WTC11 (cell line): ENCODE measurements at regions not wholly inside any gene's neighbourhood (a gene's known extent, or its start where the extent isn't known, plus 50 kb on each side); places are given as distances from the start of the nearest gene placed in this dataset.

ENCODE experiments used
- ATAC-seq: fragments of 200-7000 bp; cut with Tn5 transposase; 2 replicates; pipeline ENCODE4 v1.10.0; 2021; ENCODE audit warnings: mild to moderate bottlenecking, moderate library complexity
- CTCF ChIA-PET: fragments of 300-600 bp; sonication (Branson Sonifier 250); formaldehyde crosslinking; loops from one replicate; lab custom pipeline; 2021; ENCODE audit warnings: antibody characterized with exemption; lab: Charles Lee
- POLR2A ChIA-PET: fragments of 350-600 bp; sonication (Branson Sonifier 250); formaldehyde crosslinking; loops from one replicate; lab custom pipeline; 2021; ENCODE audit warnings: antibody characterized with exemption; lab: Charles Lee
- DNase-seq: peaks from one replicate; pipeline ENCODE4 v3.0.0; 2021; ENCODE audit warnings: low spot score
- H3K27ac Mint-ChIP-seq: 2 replicates; pipeline ENCODE4 v1.8.0; 2021; ENCODE audit warnings: mixed read lengths
- H3K27me3 Mint-ChIP-seq: 2 replicates; pipeline ENCODE4 v1.8.0; 2021; ENCODE audit warnings: low read depth, mild to moderate bottlenecking, moderate library complexity, mixed read lengths
- H3K36me3 Mint-ChIP-seq: 2 replicates; pipeline ENCODE4 v1.8.0; 2021; ENCODE audit warnings: mixed read lengths
- H3K4me1 Mint-ChIP-seq: 2 replicates; pipeline ENCODE4 v1.8.0; 2022; ENCODE audit warnings: mixed read lengths
- H3K4me3 Mint-ChIP-seq: 2 replicates; pipeline ENCODE4 v1.8.0; 2021; ENCODE audit warnings: mild to moderate bottlenecking, moderate library complexity, mixed read lengths
- H3K9me3 Mint-ChIP-seq: 2 replicates; pipeline ENCODE4 v1.8.0; 2021; ENCODE audit warnings: mixed read lengths
- ATF1 ChIP-seq: sonication (generic); formaldehyde crosslinking; IDR thresholded peaks from 2 replicates; pipeline ENCODE4 v1.8.1; 2023; ENCODE audit warnings: mild to moderate bottlenecking, moderate library complexity, missing genetic modification reagents
- FOXJ3 ChIP-seq: sonication (generic); formaldehyde crosslinking; IDR thresholded peaks from 2 replicates; pipeline ENCODE4 v1.9.0; 2021; ENCODE audit warnings: missing genetic modification reagents, mild to moderate bottlenecking, borderline replicate concordance
- JAZF1 ChIP-seq: fragments of 250-450 bp; sonication (Bioruptor Pico); IDR thresholded peaks from 2 replicates; pipeline ENCODE4 v1.9.0; 2021; ENCODE audit warnings: moderate library complexity, mild to moderate bottlenecking, inconsistent platforms
- MXD4 ChIP-seq: fragments of 250-450 bp; sonication (Bioruptor Pico); IDR thresholded peaks from 2 replicates; pipeline ENCODE4 v1.8.0; 2021; ENCODE audit warnings: mild to moderate bottlenecking, moderate library complexity, borderline replicate concordance
- MYBL2 ChIP-seq: sonication (generic); formaldehyde crosslinking; IDR thresholded peaks from 2 replicates; pipeline ENCODE4 v1.8.1; 2023; ENCODE audit warnings: mild to moderate bottlenecking, moderate library complexity, missing genetic modification reagents
- NR3C1 ChIP-seq: sonication (generic); formaldehyde crosslinking; conservative IDR thresholded peaks from 2 replicates; pipeline ENCODE4 v1.8.1; 2023; ENCODE audit warnings: low read depth, mild to moderate bottlenecking, missing genetic modification reagents
- RELA ChIP-seq: sonication (generic); formaldehyde crosslinking; IDR thresholded peaks from 2 replicates; pipeline ENCODE4 v1.8.1; 2022; ENCODE audit warnings: missing genetic modification reagents, mild to moderate bottlenecking, borderline replicate concordance
- SMAD4 ChIP-seq: sonication (generic); formaldehyde crosslinking; IDR thresholded peaks from 2 replicates; pipeline ENCODE4 v1.8.0; 2022; ENCODE audit warnings: mild to moderate bottlenecking, missing genetic modification reagents
- ZBTB21 ChIP-seq: sonication (generic); formaldehyde crosslinking; IDR thresholded peaks from 2 replicates; pipeline ENCODE4 v1.8.1; 2023; ENCODE audit warnings: mild to moderate bottlenecking, missing genetic modification reagents, borderline replicate concordance
- ZNF232 ChIP-seq: sonication (generic); formaldehyde crosslinking; IDR thresholded peaks from 2 replicates; pipeline ENCODE4 v1.8.0; 2022; ENCODE audit warnings: mild to moderate bottlenecking, missing genetic modification reagents
- ZNF317 ChIP-seq: sonication (generic); formaldehyde crosslinking; IDR thresholded peaks from 2 replicates; pipeline ENCODE4 v1.8.1; 2023; ENCODE audit warnings: low read depth, mild to moderate bottlenecking, moderate library complexity, missing genetic modification reagents, borderline replicate concordance
- ZNF671 ChIP-seq: fragments of 250-450 bp; sonication (Bioruptor Pico); IDR thresholded peaks from 2 replicates; pipeline ENCODE4 v1.8.0; 2021; ENCODE audit warnings: mild to moderate bottlenecking
- TF ChIP-seq, protein P1 (sequence below): sonication (generic); formaldehyde crosslinking; IDR thresholded peaks from 2 replicates; pipeline ENCODE4 v1.8.1; 2022; ENCODE audit warnings: missing genetic modification reagents, borderline replicate concordance
- TF ChIP-seq, protein P2 (sequence below): fragments of 250-450 bp; sonication (Bioruptor Pico); IDR thresholded peaks from 2 replicates; pipeline ENCODE4 v1.9.0; 2021; ENCODE audit warnings: moderate library complexity, mild to moderate bottlenecking, inconsistent platforms, borderline replicate concordance
- TF ChIP-seq, protein P3 (sequence below): sonication (generic); formaldehyde crosslinking; IDR thresholded peaks from 2 replicates; pipeline ENCODE4 v1.8.0; 2023; ENCODE audit warnings: missing genetic modification reagents, mild to moderate bottlenecking, borderline replicate concordance
- TF ChIP-seq, protein P4 (sequence below): sonication (generic); formaldehyde crosslinking; IDR thresholded peaks from 2 replicates; pipeline ENCODE4 v1.8.1; 2022; ENCODE audit warnings: mild to moderate bottlenecking, missing genetic modification reagents, moderate library complexity, borderline replicate concordance
- TF ChIP-seq, protein P5 (sequence below): sonication (generic); formaldehyde crosslinking; IDR thresholded peaks from 2 replicates; pipeline ENCODE4 v1.8.0; 2022; ENCODE audit warnings: mild to moderate bottlenecking, missing genetic modification reagents
- TF ChIP-seq, protein P6 (sequence below): fragments of 250-450 bp; sonication (Bioruptor Pico); conservative IDR thresholded peaks from 2 replicates; pipeline ENCODE4 v1.9.0; 2021; ENCODE audit warnings: mild to moderate bottlenecking

DNA sequence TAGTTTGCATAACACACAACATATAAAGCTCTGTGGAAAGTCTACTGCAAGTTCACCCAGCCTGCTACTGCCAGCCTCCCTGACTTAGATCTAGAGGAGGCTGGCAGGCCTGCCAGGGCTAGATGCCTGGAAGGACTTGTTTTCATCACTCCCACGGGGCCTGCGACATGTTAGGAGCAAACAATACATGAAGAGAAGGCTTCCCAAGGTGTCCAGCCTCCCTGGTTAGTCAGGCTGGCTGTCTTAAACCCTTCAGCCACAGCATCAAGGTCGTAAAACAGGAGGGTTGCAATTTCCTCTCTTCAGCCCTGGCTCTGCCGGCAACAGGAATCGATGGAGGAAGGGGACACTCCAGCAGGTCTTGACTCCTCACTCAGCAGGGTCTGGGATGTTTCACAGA is 104.5 kb downstream of the NGF start:
- no peaks in the 10 kb centered on the region for H3K27me3 Mint-ChIP-seq
- TF ChIP-seq, protein P1, sequence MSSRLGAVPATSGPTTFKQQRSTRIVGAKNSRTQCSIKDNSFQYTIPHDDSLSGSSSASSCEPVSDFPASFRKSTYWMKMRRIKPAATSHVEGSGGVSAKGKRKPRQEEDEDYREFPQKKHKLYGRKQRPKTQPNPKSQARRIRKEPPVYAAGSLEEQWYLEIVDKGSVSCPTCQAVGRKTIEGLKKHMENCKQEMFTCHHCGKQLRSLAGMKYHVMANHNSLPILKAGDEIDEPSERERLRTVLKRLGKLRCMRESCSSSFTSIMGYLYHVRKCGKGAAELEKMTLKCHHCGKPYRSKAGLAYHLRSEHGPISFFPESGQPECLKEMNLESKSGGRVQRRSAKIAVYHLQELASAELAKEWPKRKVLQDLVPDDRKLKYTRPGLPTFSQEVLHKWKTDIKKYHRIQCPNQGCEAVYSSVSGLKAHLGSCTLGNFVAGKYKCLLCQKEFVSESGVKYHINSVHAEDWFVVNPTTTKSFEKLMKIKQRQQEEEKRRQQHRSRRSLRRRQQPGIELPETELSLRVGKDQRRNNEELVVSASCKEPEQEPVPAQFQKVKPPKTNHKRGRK, result no peak
- TF ChIP-seq SMAD4 (CRISPR knock-in tag), result no peak
- TF ChIP-seq RELA, result no peak
- no peak for TF ChIP-seq ZNF232
- TF ChIP-seq ZBTB21 (CRISPR knock-in tag), result no peak
- TF ChIP-seq, protein P2, sequence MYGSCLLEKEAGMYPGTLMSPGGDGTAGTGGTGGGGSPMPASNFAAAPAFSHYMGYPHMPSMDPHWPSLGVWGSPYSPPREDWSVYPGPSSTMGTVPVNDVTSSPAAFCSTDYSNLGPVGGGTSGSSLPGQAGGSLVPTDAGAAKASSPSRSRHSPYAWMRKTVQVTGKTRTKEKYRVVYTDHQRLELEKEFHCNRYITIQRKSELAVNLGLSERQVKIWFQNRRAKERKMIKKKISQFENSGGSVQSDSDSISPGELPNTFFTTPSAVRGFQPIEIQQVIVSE (CRISPR knock-in tag), result no peak
- TF ChIP-seq MXD4 (CRISPR knock-in tag), result no peak
- no peak for TF ChIP-seq ZNF671 (CRISPR knock-in tag)
- TF ChIP-seq, protein P3, sequence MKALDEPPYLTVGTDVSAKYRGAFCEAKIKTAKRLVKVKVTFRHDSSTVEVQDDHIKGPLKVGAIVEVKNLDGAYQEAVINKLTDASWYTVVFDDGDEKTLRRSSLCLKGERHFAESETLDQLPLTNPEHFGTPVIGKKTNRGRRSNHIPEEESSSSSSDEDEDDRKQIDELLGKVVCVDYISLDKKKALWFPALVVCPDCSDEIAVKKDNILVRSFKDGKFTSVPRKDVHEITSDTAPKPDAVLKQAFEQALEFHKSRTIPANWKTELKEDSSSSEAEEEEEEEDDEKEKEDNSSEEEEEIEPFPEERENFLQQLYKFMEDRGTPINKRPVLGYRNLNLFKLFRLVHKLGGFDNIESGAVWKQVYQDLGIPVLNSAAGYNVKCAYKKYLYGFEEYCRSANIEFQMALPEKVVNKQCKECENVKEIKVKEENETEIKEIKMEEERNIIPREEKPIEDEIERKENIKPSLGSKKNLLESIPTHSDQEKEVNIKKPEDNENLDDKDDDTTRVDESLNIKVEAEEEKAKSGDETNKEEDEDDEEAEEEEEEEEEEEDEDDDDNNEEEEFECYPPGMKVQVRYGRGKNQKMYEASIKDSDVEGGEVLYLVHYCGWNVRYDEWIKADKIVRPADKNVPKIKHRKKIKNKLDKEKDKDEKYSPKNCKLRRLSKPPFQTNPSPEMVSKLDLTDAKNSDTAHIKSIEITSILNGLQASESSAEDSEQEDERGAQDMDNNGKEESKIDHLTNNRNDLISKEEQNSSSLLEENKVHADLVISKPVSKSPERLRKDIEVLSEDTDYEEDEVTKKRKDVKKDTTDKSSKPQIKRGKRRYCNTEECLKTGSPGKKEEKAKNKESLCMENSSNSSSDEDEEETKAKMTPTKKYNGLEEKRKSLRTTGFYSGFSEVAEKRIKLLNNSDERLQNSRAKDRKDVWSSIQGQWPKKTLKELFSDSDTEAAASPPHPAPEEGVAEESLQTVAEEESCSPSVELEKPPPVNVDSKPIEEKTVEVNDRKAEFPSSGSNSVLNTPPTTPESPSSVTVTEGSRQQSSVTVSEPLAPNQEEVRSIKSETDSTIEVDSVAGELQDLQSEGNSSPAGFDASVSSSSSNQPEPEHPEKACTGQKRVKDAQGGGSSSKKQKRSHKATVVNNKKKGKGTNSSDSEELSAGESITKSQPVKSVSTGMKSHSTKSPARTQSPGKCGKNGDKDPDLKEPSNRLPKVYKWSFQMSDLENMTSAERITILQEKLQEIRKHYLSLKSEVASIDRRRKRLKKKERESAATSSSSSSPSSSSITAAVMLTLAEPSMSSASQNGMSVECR (CRISPR knock-in tag), result no peak
- no peak for TF ChIP-seq MYBL2 (CRISPR knock-in tag)
- TF ChIP-seq ZNF317 (CRISPR knock-in tag), result no peak
- TF ChIP-seq, protein P4, sequence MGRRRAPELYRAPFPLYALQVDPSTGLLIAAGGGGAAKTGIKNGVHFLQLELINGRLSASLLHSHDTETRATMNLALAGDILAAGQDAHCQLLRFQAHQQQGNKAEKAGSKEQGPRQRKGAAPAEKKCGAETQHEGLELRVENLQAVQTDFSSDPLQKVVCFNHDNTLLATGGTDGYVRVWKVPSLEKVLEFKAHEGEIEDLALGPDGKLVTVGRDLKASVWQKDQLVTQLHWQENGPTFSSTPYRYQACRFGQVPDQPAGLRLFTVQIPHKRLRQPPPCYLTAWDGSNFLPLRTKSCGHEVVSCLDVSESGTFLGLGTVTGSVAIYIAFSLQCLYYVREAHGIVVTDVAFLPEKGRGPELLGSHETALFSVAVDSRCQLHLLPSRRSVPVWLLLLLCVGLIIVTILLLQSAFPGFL (CRISPR knock-in tag), result no peak
- no peak for TF ChIP-seq NR3C1 (CRISPR knock-in tag)
- TF ChIP-seq, protein P5, sequence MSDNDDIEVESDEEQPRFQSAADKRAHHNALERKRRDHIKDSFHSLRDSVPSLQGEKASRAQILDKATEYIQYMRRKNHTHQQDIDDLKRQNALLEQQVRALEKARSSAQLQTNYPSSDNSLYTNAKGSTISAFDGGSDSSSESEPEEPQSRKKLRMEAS (CRISPR knock-in tag), result no peak
- no peak for TF ChIP-seq FOXJ3
- TF ChIP-seq, protein P6, sequence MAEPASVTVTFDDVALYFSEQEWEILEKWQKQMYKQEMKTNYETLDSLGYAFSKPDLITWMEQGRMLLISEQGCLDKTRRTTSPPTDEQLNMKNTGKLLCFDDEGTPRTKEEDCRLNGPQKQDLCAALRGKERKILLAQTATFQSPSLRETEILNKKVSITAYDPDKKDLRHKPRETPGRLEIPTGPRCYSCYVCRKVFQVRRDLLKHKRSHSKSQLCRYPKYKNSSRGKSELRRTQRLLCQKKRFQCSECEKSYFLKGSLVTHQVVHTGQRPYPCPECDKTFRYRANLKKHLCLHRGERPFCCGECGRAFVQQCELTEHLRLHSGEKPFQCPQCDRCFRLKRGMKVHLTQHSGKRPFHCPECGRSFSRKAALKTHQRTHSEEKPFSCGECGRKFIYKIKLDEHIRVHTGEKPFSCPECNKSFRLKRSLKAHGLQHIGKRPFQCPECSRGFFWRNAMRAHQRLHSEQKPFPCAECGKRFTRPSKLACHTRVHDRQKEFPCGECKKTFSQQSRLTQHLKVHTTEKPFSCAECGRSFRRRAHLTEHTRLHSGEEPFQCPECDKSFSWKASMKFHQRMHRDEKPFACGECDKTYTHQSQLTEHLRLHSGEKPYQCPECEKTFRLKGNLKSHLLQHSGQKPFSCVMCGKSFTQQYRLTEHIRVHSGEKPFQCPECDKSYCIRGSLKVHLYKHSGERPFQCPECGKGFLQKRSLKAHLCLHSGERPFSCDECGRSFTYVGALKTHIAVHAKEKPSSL (CRISPR knock-in tag), result no peak
- no peak for TF ChIP-seq ATF1 (CRISPR knock-in tag)
- TF ChIP-seq JAZF1 (CRISPR knock-in tag), result no peak
- ChIA-PET CTCF (no interaction called here), POLR2A (no interaction called here)
- H3K4me1 Mint-ChIP-seq, result peaks cover 11% of the 10 kb centered on the region
- 0 out of 2 replicates have a peak, but pooled peaks cover 7% of the 10 kb centered on the region for H3K9me3 Mint-ChIP-seq
- H3K36me3 Mint-ChIP-seq, result no peaks in the 10 kb centered on the region
- no peak overlapping the region for H3K27ac Mint-ChIP-seq
- H3K4me3 Mint-ChIP-seq, result no peak overlapping the region
- ATAC-seq (no peak), DNase-seq (no peak)
